SK-N-SH (cell line): ENCODE measurements at regions not wholly inside any gene's neighbourhood (a gene's known extent, or its start where the extent isn't known, plus 50 kb on each side); places are given as distances from the start of the nearest gene placed in this dataset.

Experiments used
- CTCF ChIA-PET: fragments of 300-600, 350-600 bp; formaldehyde crosslinking; extraction: SDS; loops from one replicate; lab custom pipeline; 2021; lab: Yijun Ruan, JAX
- POLR2A ChIA-PET: fragments of 350-600 bp; sonication (Branson Sonifier 250); formaldehyde crosslinking; extraction: SDS; loops from one replicate; lab custom pipeline; 2020; ENCODE audit warnings: antibody characterized with exemption, inconsistent platforms; lab: Yijun Ruan, JAX
- DNase-seq: peaks from one replicate; pipeline ENCODE4 v3.0.0; 2012
- H2AFZ ChIP-seq: fragments of 200-600 bp; sonication (generic); 2 replicates; pipeline ENCODE4 v1.8.1; 2016; ENCODE audit warnings: antibody characterized with exemption, mild to moderate bottlenecking, low read depth
- H3F3A ChIP-seq: fragments of 200-600 bp; sonication (generic); replicated peaks from 2 replicates; pipeline ENCODE3; 2016; ENCODE audit warnings: antibody characterized with exemption, mild to moderate bottlenecking; ENCODE audit not compliant: insufficient read depth
- H3K27ac ChIP-seq, 2 experiments: fragments of 200-500 bp in 1 of 2; fragments of 200-600 bp in 1 of 2; sonication (Bioruptor generic) in 1 of 2; sonication (generic), shearing (Covaris generic) in 1 of 2; 2 replicates each; pipeline versions ENCODE4 v1.5.1 to v1.6.1; 2014 to 2016; ENCODE audit warnings: low read depth in 2 of 2, inconsistent platforms in 1 of 2, low read length in 1 of 2, mild to moderate bottlenecking in 1 of 2, mixed read lengths in 1 of 2
- H3K27me3 ChIP-seq: fragments of 200-600 bp; sonication (generic), shearing (Covaris generic); 2 replicates; pipeline ENCODE4 v1.6.1; 2016; ENCODE audit warnings: mixed run types; ENCODE audit not compliant: insufficient read depth
- H3K36me3 ChIP-seq, 2 experiments: fragments of 200-500 bp in 1 of 2; fragments of 200-600 bp in 1 of 2; sonication (Bioruptor generic) in 1 of 2; sonication (generic) in 1 of 2; replicated peaks in 1 of 2; 2 replicates each; pipeline versions ENCODE3 to v1.5.1; 2014 to 2016; ENCODE audit warnings: low read length in 1 of 2, mild to moderate bottlenecking in 1 of 2; ENCODE audit not compliant: insufficient read depth in 2 of 2, control insufficient read depth in 1 of 2
- H3K4me1 ChIP-seq, 2 experiments: fragments of 200-500 bp in 1 of 2; fragments of 200-600 bp in 1 of 2; sonication (Bioruptor generic) in 1 of 2; sonication (generic), shearing (Covaris generic) in 1 of 2; 2 replicates each; pipeline versions ENCODE4 v1.5.1 to v1.6.1; 2014 to 2016; ENCODE audit warnings: low read depth in 1 of 2, low read length in 1 of 2, mixed run types in 1 of 2; ENCODE audit not compliant: insufficient read depth in 2 of 2, control insufficient read depth in 1 of 2
- H3K4me2 ChIP-seq: fragments of 200-600 bp; sonication (generic), shearing (Covaris generic); 2 replicates; pipeline ENCODE4 v1.6.1; 2017; ENCODE audit warnings: mixed run types
- H3K4me3 ChIP-seq, 2 experiments: fragments of 200-500 bp in 1 of 2; fragments of 200-600 bp in 1 of 2; sonication (Bioruptor generic) in 1 of 2; sonication (generic), shearing (Covaris generic) in 1 of 2; 2 replicates each; pipeline versions ENCODE4 v1.5.1 to v1.8.1; 2014 to 2016; ENCODE audit warnings: low read depth in 2 of 2, inconsistent platforms in 1 of 2, low read length in 1 of 2, mild to moderate bottlenecking in 1 of 2, mixed read lengths in 1 of 2, moderate library complexity in 1 of 2
- H3K79me2 ChIP-seq: fragments of 200-600 bp; sonication (generic); 2 replicates; pipeline ENCODE4 v1.8.1; 2017; ENCODE audit warnings: mild to moderate bottlenecking; ENCODE audit not compliant: insufficient read depth
- H3K9ac ChIP-seq: fragments of 200-600 bp; sonication (generic); 2 replicates; pipeline ENCODE4 v1.6.1; 2017; ENCODE audit warnings: mixed run types
- H3K9me2 ChIP-seq: fragments of 200-600 bp; sonication (generic); 2 replicates; pipeline ENCODE4 v1.6.1; 2017; ENCODE audit warnings: mixed run types
- H3K9me3 ChIP-seq: fragments of 200-600 bp; sonication (generic); 2 replicates; pipeline ENCODE4 v1.6.1; 2017; ENCODE audit warnings: mixed run types, mild to moderate bottlenecking, moderate library complexity
- H4K20me1 ChIP-seq: fragments of 200-600 bp; sonication (generic); 2 replicates; pipeline ENCODE4 v1.6.1; 2017; ENCODE audit warnings: mild to moderate bottlenecking, mixed run types; ENCODE audit not compliant: insufficient read depth
- ELF1 ChIP-seq: IDR thresholded peaks from 2 replicates; pipeline ENCODE4 v1.4.0; 2012
- EZH2phosphoT487 ChIP-seq: fragments of 200-600 bp; sonication (generic); IDR thresholded peaks from 2 replicates; pipeline ENCODE4 v1.6.1; 2017; ENCODE audit warnings: low read depth, mixed run types, mild to moderate bottlenecking, antibody characterized with exemption, moderate library complexity, borderline replicate concordance
- GATA2 ChIP-seq: sonication (generic); formaldehyde crosslinking; IDR thresholded peaks from 2 replicates; pipeline ENCODE4 v1.5.0; 2020; ENCODE audit warnings: mild to moderate bottlenecking, missing genetic modification reagents
- IRF3 ChIP-seq: fragments of 150-350 bp; IDR thresholded peaks from 2 replicates; pipeline ENCODE4 v1.6.1; 2016; ENCODE audit warnings: mild to moderate bottlenecking, low read depth, low read length
- MXI1 ChIP-seq: IDR thresholded peaks from 2 replicates; pipeline ENCODE4 v1.6.1; 2012; ENCODE audit warnings: mild to moderate bottlenecking, low read depth, low read length, improper control_type of control experiment
- NRF1 ChIP-seq: IDR thresholded peaks from 2 replicates; pipeline ENCODE4 v1.6.1; 2012; ENCODE audit warnings: low read depth, mild to moderate bottlenecking, low read length
- RCOR1 ChIP-seq: fragments of 150-350 bp; IDR thresholded peaks from 2 replicates; pipeline ENCODE4 v1.6.1; 2017; ENCODE audit warnings: antibody characterized with exemption, low read length
- REST ChIP-seq: IDR thresholded peaks from 2 replicates; pipeline ENCODE4 v1.6.1; 2012; ENCODE audit warnings: mild to moderate bottlenecking, low read depth, low read length, moderate library complexity
- SIN3A ChIP-seq: IDR thresholded peaks from 2 replicates; pipeline ENCODE4 v1.6.1; 2012; ENCODE audit warnings: low read depth, mild to moderate bottlenecking, low read length, moderate library complexity, borderline replicate concordance
- TAF1 ChIP-seq: IDR thresholded peaks from 2 replicates; pipeline ENCODE4 v1.6.1; 2012; ENCODE audit warnings: low read depth, mild to moderate bottlenecking, low read length, moderate library complexity, borderline replicate concordance
- TCF12 ChIP-seq: IDR thresholded peaks from 2 replicates; pipeline ENCODE4 v1.4.0; 2012
- TEAD4 ChIP-seq: IDR thresholded peaks from 2 replicates; pipeline ENCODE4 v1.4.0; 2012; ENCODE audit warnings: mild to moderate bottlenecking, borderline replicate concordance; ENCODE audit not compliant: insufficient read depth
- YY1 ChIP-seq: IDR thresholded peaks from 2 replicates; pipeline ENCODE4 v1.4.0; 2012; ENCODE audit warnings: low read depth, mild to moderate bottlenecking
- ZBTB33 ChIP-seq: IDR thresholded peaks from 2 replicates; pipeline ENCODE4 v1.4.0; 2012; ENCODE audit warnings: low read depth, borderline replicate concordance
- WGBS: methylation state at CpG from one replicate; pipeline ENCODE4 v1.1.6; 2017; ENCODE audit warnings: low lambda C conversion rate; 5-methylcytosine and 5-hydroxymethylcytosine counted together

- Histone ChIP-seq H3K79me2 (no peaks in the 10 kb centered on the region), H3K4me1 (peaks cover 17 to 25% of the 10 kb centered on the region in 2 experiments), H3K9me3 (peaks cover 4% of the 10 kb centered on the region; the same call in 1 of the 2 replicates), H3K9ac (no peak overlapping the region), H3K4me3 (no peak overlapping the region), H3K27ac (no peak overlapping the region), H3K9me2 (no peaks in the 10 kb centered on the region), H2AFZ (no peak overlapping the region), H3K4me2 (no peak overlapping the region), H3K36me3 (no peaks in the 10 kb centered on the region), H4K20me1 (no peaks in the 10 kb centered on the region)
- WGBS: 84% methylated on average over 12 of the region's 12 CpGs
- CTCF ChIA-PET: interaction anchor here (1.3 kb wide), 1 partner anchor 10 kb away, joined by 4 read pairs; no protein-coding TSS in a partner anchor
- POLR2A ChIA-PET: no interaction called here
- no peak for TF ChIP-seq TEAD4
- no peak for TF ChIP-seq RCOR1
- no peak for TF ChIP-seq SIN3A
- TF ChIP-seq YY1: no peak
- TF ChIP-seq REST: no peak
- no peak for TF ChIP-seq TAF1
- no peak for TF ChIP-seq GATA2 (CRISPR knock-in tag)
- no peak for TF ChIP-seq MXI1
- no peak for TF ChIP-seq EZH2phosphoT487
- TF ChIP-seq ELF1: no peak
- TF ChIP-seq NRF1: no peak
- no peak for TF ChIP-seq IRF3
- no peak for TF ChIP-seq ZBTB33
- TF ChIP-seq TCF12: no peak
- TF ChIP-seq, all 33 proteins: peak for 0
- no peak for DNase-seq
- H3K27me3 ChIP-seq: no peaks in the 10 kb centered on the region
- H3F3A ChIP-seq: peaks cover 9% of the 10 kb centered on the region
Measured at GRCh38 chr15:70602834-70603560, 160.4 kb downstream of the UACA start.
